LNCaP clone FGC (cell line): ENCODE measurements at regions not wholly inside any gene's neighbourhood (a gene's known extent, or its start where the extent isn't known, plus 50 kb on each side); places are given as distances from the start of the nearest gene placed in this dataset.

ENCODE experiments used
- DNase-seq: peaks from one replicate; pipeline ENCODE4 v3.0.0-alpha.2; 2011; ENCODE audit warnings: low read depth
- H3K4me3 ChIP-seq: 2 replicates; pipeline ENCODE4 v1.5.1; 2011; ENCODE audit warnings: mild to moderate bottlenecking, low read depth, low read length, control low read depth
- TF ChIP-seq, protein P1 (sequence below): IDR thresholded peaks from 2 replicates; pipeline ENCODE4 v1.5.1; 2012; ENCODE audit warnings: mild to moderate bottlenecking; ENCODE audit not compliant: control insufficient read depth, insufficient read depth; ENCODE audit errors: extremely low read depth

DNA sequence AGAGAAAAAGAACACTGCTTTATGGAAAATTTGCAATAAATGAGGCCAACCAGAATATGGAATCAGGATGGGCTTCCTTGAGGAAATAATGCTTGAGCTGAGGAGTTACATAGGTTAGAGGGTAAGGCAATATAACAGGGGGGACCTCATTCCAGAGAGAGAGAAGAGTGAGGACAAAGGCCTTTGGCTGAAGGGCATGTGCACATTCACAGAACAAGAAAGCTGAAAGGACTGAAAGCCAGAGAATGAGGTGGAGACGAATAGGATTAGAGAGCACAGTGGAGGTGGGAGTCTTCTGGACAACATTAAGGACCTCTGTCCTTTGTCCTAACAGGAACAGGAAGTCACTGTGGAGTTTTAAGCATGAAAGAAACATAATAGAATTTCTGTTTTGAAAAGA, 60.7 kb upstream of the MROH9 start:
- TF ChIP-seq, protein P1, sequence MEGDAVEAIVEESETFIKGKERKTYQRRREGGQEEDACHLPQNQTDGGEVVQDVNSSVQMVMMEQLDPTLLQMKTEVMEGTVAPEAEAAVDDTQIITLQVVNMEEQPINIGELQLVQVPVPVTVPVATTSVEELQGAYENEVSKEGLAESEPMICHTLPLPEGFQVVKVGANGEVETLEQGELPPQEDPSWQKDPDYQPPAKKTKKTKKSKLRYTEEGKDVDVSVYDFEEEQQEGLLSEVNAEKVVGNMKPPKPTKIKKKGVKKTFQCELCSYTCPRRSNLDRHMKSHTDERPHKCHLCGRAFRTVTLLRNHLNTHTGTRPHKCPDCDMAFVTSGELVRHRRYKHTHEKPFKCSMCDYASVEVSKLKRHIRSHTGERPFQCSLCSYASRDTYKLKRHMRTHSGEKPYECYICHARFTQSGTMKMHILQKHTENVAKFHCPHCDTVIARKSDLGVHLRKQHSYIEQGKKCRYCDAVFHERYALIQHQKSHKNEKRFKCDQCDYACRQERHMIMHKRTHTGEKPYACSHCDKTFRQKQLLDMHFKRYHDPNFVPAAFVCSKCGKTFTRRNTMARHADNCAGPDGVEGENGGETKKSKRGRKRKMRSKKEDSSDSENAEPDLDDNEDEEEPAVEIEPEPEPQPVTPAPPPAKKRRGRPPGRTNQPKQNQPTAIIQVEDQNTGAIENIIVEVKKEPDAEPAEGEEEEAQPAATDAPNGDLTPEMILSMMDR, result no peak
- no peak for DNase-seq
- no peak overlapping the region for H3K4me3 ChIP-seq

- no peak overlapping the region for H3K4me3 ChIP-seq
- TF ChIP-seq, protein P1, result peak; percentile 79
- peak; percentile 10 for DNase-seq
Measured at GRCh38 chr1:170881268-170882265, 53.8 kb upstream of the MROH9 start.
